Progenitor cell of endocrine pancreas (in vitro differentiated cells): ENCODE measurements at regions not wholly inside any gene's neighbourhood (a gene's known extent, or its start where the extent isn't known, plus 50 kb on each side); places are given as distances from the start of the nearest gene placed in this dataset.

Experiments used
- DNase-seq: peaks from one replicate; pipeline ENCODE4 v3.0.0; 2021; ENCODE audit warnings: low spot score; ENCODE audit not compliant: unreplicated experiment
- H3K27ac Mint-ChIP-seq: 2 replicates; pipeline ENCODE4 v1.8.0; 2021; ENCODE audit warnings: mild to moderate bottlenecking, moderate library complexity, mixed read lengths
- H3K27me3 Mint-ChIP-seq: 2 replicates; pipeline ENCODE4 v1.8.0; 2021; ENCODE audit warnings: mixed read lengths
- H3K36me3 Mint-ChIP-seq: 2 replicates; pipeline ENCODE4 v1.8.0; 2022; ENCODE audit warnings: mixed read lengths; ENCODE audit not compliant: insufficient read depth
- H3K4me1 Mint-ChIP-seq: 2 replicates; pipeline ENCODE4 v1.8.0; 2021; ENCODE audit warnings: low read depth, mixed read lengths
- H3K4me3 Mint-ChIP-seq: 2 replicates; pipeline ENCODE4 v1.8.0; 2021; ENCODE audit warnings: low read depth, mild to moderate bottlenecking, moderate library complexity, mixed read lengths
- H3K9me3 Mint-ChIP-seq: 2 replicates; pipeline ENCODE4 v1.8.0; 2021; ENCODE audit warnings: low read depth, mixed read lengths
- TF ChIP-seq, protein P1 (sequence below): fragments of 200-600 bp; sonication (generic); IDR thresholded peaks from one replicate; pipeline ENCODE4 v1.5.0; 2021; ENCODE audit warnings: antibody characterized with exemption, mild to moderate bottlenecking; ENCODE audit not compliant: unreplicated experiment

DNA sequence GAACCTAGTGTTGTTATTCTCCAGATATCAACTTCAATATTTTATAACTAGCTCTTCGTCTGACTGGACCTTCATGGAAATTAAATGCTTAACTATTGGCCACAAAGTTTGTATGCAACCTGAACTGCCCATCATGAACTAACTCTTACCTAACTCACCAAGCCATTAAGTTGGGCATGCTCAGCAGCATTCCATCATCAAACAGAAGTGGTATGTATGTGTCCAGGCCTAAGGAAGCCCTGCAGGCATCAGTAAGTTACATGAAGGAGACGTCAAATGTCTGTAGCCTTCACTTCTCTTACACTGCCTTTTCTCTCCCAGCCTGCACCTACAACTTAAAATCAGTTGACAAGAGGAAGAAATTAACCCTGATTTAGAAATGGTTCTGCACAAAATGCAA lies 1639.2 kb upstream of the PABPC4L start:
- no peak for DNase-seq
- Mint-ChIP-seq H3K36me3 (no peaks in the 10 kb centered on the region), H3K4me3 (no peak overlapping the region), H3K27me3 (no peaks in the 10 kb centered on the region), H3K4me1 (no peaks in the 10 kb centered on the region), H3K9me3 (no peaks in the 10 kb centered on the region), H3K27ac (no peak overlapping the region)
- TF ChIP-seq, protein P1, sequence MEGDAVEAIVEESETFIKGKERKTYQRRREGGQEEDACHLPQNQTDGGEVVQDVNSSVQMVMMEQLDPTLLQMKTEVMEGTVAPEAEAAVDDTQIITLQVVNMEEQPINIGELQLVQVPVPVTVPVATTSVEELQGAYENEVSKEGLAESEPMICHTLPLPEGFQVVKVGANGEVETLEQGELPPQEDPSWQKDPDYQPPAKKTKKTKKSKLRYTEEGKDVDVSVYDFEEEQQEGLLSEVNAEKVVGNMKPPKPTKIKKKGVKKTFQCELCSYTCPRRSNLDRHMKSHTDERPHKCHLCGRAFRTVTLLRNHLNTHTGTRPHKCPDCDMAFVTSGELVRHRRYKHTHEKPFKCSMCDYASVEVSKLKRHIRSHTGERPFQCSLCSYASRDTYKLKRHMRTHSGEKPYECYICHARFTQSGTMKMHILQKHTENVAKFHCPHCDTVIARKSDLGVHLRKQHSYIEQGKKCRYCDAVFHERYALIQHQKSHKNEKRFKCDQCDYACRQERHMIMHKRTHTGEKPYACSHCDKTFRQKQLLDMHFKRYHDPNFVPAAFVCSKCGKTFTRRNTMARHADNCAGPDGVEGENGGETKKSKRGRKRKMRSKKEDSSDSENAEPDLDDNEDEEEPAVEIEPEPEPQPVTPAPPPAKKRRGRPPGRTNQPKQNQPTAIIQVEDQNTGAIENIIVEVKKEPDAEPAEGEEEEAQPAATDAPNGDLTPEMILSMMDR = no peak

- H3K27me3 Mint-ChIP-seq = no peaks in the 10 kb centered on the region
- no peak for DNase-seq
- no peak overlapping the region for H3K4me3 Mint-ChIP-seq
- H3K27ac Mint-ChIP-seq = no peak overlapping the region
- no peaks in the 10 kb centered on the region for H3K36me3 Mint-ChIP-seq
- TF ChIP-seq, protein P1 = no peak
- no peaks in the 10 kb centered on the region for H3K4me1 Mint-ChIP-seq
- no peaks in the 10 kb centered on the region for H3K9me3 Mint-ChIP-seq
Measured at GRCh38 chr4:135839712-135840111, 1638.1 kb upstream of the PABPC4L start.

GRCh38 chr4:135838889-135839288 lies 1637.3 kb upstream of the PABPC4L start:
- H3K36me3 Mint-ChIP-seq = no peaks in the 10 kb centered on the region
- H3K27ac Mint-ChIP-seq = no peak overlapping the region
- no peaks in the 10 kb centered on the region for H3K4me1 Mint-ChIP-seq
- no peaks in the 10 kb centered on the region for H3K27me3 Mint-ChIP-seq
- no peak for DNase-seq
- no peak overlapping the region for H3K4me3 Mint-ChIP-seq
- TF ChIP-seq, protein P1 = no peak
- no peaks in the 10 kb centered on the region for H3K9me3 Mint-ChIP-seq

DNA sequence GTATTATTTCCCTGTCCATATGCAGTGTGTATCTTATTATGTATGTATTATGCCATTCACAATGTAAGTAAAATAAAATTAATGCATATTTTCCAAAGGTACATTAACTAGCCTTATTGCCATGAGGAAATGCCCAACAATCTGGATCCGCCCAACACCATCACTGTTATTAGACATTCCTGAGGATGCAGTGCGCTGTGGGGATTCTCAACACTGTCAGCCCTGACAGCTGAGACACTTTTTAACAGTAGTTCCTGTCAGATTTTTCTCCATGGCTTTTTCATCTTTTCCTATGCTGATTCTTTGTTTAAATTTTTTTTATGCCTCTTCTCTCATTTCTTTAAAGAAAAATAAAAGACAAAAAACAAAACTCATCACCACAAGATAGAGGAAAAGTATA lies 1632.9 kb upstream of the PABPC4L start:
- Mint-ChIP-seq H3K4me3 (no peak overlapping the region), H3K4me1 (no peaks in the 10 kb centered on the region), H3K9me3 (no peaks in the 10 kb centered on the region)

DNA sequence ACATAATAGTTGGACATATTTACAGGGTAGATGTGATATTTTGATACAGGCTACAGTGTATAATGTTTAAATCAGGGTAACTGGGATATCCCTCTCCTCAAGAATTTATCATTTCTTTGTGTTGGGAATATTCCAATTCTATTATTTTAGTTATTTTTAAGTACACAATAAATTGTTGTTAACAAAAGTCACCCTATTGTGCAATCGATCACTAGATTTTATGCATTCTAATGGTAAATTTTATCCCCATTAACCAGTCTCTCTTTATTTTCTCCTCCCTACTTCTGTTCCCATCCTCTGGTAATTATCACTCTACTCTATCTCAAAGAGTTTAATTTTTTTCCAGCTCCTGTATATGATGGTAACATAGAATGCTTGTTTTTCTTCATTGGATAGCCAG lies 1631.9 kb upstream of the PABPC4L start:
- no peaks in the 10 kb centered on the region for H3K27me3 Mint-ChIP-seq
- no peaks in the 10 kb centered on the region for H3K9me3 Mint-ChIP-seq
- no peak overlapping the region for H3K4me3 Mint-ChIP-seq
- no peak overlapping the region for H3K27ac Mint-ChIP-seq
- no peaks in the 10 kb centered on the region for H3K4me1 Mint-ChIP-seq
- H3K36me3 Mint-ChIP-seq = no peaks in the 10 kb centered on the region
- DNase-seq = no peak
- TF ChIP-seq, protein P1 = no peak

More for the DNA sequence above, 1632.9 kb upstream of the PABPC4L start:
- TF ChIP-seq, protein P1 = no peak
- Mint-ChIP-seq H3K27me3 (no peaks in the 10 kb centered on the region), H3K27ac (no peak overlapping the region), H3K36me3 (no peaks in the 10 kb centered on the region)
- DNase-seq = no peak
